ENCODE measurements at regions not wholly inside any gene's neighbourhood (a gene's known extent, or its start where the extent isn't known, plus 50 kb on each side); places are given as distances from the start of the nearest gene placed in this dataset.

DNA sequence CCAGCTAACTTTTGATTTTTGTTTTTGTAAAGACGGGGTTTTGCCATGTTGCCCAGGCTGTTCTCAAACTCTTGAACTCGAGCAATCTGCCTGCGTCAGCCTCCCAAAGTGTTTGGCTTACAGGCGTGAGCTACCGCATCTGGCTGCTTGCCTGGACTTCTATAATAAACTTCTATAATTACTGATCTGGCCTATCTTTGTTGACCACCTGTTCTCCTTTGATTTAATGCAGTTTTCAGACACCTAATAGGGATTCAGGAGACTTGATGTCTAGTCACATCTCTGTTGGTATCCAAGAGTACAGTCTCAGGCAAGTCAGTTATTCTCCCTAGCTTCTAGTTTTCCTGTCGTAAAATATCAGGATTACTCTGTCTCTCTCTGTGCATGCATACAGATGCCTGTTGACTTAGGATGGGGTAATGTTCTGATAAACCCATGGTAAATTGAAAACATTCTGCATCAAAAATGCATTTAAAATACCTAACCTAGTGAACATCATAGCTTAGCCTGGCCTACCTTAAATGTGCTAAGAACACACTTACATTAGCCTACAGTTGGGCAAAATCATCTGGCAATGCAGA is 51.5 kb upstream of the NR3C1 start:
- Mint-ChIP-seq H3K4me3 (no peak overlapping the region), H3K4me1 (peaks cover 4% of the 10 kb centered on the region), H3K27ac (no peak overlapping the region), H3K27me3 (ENCODE audit: low read depth) (no peaks in the 10 kb centered on the region), H3K9me3 (no peaks in the 10 kb centered on the region), H3K36me3 (no peaks in the 10 kb centered on the region)
- no peak for ATAC-seq
- DNase-seq (ENCODE audit: low spot score), result no peak
- ChIA-PET CTCF (no interaction called here), POLR2A (no interaction called here)
- TF ChIP-seq TEAD1 (CRISPR knock-in tag; IDR thresholded peaks at IDR 0.05) (no peak), ZNF138 (CRISPR knock-in tag; conservative IDR thresholded peaks at IDR 0.05) (no peak), ZNF219 (CRISPR knock-in tag; IDR thresholded peaks at IDR 0.05; ENCODE audit: borderline replicate concordance) (no peak), CREM (CRISPR knock-in tag; IDR thresholded peaks at IDR 0.05) (no peak), HMGA2 (CRISPR knock-in tag; IDR thresholded peaks at IDR 0.05) (no peak), TP53 (CRISPR knock-in tag; IDR thresholded peaks at IDR 0.05) (no peak), RORB (CRISPR knock-in tag; IDR thresholded peaks at IDR 0.05) (no peak), JUN (CRISPR knock-in tag; IDR thresholded peaks at IDR 0.05) (no peak), ZNF671 (CRISPR knock-in tag; IDR thresholded peaks at IDR 0.05) (no peak), GABPB1 (CRISPR knock-in tag; IDR thresholded peaks at IDR 0.05) (no peak), ZNF263 (CRISPR knock-in tag; IDR thresholded peaks at IDR 0.05; ENCODE audit: low read depth) (no peak)
- TF ChIP-seq, protein P1, sequence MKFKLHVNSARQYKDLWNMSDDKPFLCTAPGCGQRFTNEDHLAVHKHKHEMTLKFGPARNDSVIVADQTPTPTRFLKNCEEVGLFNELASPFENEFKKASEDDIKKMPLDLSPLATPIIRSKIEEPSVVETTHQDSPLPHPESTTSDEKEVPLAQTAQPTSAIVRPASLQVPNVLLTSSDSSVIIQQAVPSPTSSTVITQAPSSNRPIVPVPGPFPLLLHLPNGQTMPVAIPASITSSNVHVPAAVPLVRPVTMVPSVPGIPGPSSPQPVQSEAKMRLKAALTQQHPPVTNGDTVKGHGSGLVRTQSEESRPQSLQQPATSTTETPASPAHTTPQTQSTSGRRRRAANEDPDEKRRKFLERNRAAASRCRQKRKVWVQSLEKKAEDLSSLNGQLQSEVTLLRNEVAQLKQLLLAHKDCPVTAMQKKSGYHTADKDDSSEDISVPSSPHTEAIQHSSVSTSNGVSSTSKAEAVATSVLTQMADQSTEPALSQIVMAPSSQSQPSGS (CRISPR knock-in tag; IDR thresholded peaks at IDR 0.05; ENCODE audit: borderline replicate concordance, low read depth), result no peak
- TF ChIP-seq, protein P2, sequence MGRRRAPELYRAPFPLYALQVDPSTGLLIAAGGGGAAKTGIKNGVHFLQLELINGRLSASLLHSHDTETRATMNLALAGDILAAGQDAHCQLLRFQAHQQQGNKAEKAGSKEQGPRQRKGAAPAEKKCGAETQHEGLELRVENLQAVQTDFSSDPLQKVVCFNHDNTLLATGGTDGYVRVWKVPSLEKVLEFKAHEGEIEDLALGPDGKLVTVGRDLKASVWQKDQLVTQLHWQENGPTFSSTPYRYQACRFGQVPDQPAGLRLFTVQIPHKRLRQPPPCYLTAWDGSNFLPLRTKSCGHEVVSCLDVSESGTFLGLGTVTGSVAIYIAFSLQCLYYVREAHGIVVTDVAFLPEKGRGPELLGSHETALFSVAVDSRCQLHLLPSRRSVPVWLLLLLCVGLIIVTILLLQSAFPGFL (CRISPR knock-in tag; IDR thresholded peaks at IDR 0.05; ENCODE audit: borderline replicate concordance), result no peak
- TF ChIP-seq, protein P3, sequence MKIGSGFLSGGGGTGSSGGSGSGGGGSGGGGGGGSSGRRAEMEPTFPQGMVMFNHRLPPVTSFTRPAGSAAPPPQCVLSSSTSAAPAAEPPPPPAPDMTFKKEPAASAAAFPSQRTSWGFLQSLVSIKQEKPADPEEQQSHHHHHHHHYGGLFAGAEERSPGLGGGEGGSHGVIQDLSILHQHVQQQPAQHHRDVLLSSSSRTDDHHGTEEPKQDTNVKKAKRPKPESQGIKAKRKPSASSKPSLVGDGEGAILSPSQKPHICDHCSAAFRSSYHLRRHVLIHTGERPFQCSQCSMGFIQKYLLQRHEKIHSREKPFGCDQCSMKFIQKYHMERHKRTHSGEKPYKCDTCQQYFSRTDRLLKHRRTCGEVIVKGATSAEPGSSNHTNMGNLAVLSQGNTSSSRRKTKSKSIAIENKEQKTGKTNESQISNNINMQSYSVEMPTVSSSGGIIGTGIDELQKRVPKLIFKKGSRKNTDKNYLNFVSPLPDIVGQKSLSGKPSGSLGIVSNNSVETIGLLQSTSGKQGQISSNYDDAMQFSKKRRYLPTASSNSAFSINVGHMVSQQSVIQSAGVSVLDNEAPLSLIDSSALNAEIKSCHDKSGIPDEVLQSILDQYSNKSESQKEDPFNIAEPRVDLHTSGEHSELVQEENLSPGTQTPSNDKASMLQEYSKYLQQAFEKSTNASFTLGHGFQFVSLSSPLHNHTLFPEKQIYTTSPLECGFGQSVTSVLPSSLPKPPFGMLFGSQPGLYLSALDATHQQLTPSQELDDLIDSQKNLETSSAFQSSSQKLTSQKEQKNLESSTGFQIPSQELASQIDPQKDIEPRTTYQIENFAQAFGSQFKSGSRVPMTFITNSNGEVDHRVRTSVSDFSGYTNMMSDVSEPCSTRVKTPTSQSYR (CRISPR knock-in tag; IDR thresholded peaks at IDR 0.05), result no peak
- TF ChIP-seq, protein P4, sequence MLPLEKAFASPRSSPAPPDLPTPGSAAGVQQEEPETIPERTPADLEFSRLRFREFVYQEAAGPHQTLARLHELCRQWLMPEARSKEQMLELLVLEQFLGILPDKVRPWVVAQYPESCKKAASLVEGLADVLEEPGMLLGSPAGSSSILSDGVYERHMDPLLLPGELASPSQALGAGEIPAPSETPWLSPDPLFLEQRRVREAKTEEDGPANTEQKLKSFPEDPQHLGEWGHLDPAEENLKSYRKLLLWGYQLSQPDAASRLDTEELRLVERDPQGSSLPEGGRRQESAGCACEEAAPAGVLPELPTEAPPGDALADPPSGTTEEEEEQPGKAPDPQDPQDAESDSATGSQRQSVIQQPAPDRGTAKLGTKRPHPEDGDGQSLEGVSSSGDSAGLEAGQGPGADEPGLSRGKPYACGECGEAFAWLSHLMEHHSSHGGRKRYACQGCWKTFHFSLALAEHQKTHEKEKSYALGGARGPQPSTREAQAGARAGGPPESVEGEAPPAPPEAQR (CRISPR knock-in tag; IDR thresholded peaks at IDR 0.05), result no peak
- TF ChIP-seq, protein P5, sequence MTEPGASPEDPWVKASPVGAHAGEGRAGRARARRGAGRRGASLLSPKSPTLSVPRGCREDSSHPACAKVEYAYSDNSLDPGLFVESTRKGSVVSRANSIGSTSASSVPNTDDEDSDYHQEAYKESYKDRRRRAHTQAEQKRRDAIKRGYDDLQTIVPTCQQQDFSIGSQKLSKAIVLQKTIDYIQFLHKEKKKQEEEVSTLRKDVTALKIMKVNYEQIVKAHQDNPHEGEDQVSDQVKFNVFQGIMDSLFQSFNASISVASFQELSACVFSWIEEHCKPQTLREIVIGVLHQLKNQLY (CRISPR knock-in tag; IDR thresholded peaks at IDR 0.05), result no peak
- TF ChIP-seq, protein P6, sequence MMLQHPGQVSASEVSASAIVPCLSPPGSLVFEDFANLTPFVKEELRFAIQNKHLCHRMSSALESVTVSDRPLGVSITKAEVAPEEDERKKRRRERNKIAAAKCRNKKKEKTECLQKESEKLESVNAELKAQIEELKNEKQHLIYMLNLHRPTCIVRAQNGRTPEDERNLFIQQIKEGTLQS (CRISPR knock-in tag; conservative IDR thresholded peaks at IDR 0.05), result no peak
- TF ChIP-seq, protein P7, sequence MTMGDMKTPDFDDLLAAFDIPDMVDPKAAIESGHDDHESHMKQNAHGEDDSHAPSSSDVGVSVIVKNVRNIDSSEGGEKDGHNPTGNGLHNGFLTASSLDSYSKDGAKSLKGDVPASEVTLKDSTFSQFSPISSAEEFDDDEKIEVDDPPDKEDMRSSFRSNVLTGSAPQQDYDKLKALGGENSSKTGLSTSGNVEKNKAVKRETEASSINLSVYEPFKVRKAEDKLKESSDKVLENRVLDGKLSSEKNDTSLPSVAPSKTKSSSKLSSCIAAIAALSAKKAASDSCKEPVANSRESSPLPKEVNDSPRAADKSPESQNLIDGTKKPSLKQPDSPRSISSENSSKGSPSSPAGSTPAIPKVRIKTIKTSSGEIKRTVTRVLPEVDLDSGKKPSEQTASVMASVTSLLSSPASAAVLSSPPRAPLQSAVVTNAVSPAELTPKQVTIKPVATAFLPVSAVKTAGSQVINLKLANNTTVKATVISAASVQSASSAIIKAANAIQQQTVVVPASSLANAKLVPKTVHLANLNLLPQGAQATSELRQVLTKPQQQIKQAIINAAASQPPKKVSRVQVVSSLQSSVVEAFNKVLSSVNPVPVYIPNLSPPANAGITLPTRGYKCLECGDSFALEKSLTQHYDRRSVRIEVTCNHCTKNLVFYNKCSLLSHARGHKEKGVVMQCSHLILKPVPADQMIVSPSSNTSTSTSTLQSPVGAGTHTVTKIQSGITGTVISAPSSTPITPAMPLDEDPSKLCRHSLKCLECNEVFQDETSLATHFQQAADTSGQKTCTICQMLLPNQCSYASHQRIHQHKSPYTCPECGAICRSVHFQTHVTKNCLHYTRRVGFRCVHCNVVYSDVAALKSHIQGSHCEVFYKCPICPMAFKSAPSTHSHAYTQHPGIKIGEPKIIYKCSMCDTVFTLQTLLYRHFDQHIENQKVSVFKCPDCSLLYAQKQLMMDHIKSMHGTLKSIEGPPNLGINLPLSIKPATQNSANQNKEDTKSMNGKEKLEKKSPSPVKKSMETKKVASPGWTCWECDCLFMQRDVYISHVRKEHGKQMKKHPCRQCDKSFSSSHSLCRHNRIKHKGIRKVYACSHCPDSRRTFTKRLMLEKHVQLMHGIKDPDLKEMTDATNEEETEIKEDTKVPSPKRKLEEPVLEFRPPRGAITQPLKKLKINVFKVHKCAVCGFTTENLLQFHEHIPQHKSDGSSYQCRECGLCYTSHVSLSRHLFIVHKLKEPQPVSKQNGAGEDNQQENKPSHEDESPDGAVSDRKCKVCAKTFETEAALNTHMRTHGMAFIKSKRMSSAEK (CRISPR knock-in tag; IDR thresholded peaks at IDR 0.05; ENCODE audit: borderline replicate concordance), result no peak
- TF ChIP-seq, protein P8, sequence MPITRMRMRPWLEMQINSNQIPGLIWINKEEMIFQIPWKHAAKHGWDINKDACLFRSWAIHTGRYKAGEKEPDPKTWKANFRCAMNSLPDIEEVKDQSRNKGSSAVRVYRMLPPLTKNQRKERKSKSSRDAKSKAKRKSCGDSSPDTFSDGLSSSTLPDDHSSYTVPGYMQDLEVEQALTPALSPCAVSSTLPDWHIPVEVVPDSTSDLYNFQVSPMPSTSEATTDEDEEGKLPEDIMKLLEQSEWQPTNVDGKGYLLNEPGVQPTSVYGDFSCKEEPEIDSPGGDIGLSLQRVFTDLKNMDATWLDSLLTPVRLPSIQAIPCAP (CRISPR knock-in tag; IDR thresholded peaks at IDR 0.05), result no peak
